Ramos (cell line): ENCODE measurements at regions not wholly inside any gene's neighbourhood (a gene's known extent, or its start where the extent isn't known, plus 50 kb on each side); places are given as distances from the start of the nearest gene placed in this dataset.

Source experiments
- in situ Hi-C: fragments of 300-500 bp; cut with MboI; formaldehyde crosslinking; loops from one replicate; pipeline ENCODE4 v1.14.3; 2022; ENCODE audit warnings: low sequenced_read_pairs; ENCODE audit not compliant: unreplicated experiment

DNA sequence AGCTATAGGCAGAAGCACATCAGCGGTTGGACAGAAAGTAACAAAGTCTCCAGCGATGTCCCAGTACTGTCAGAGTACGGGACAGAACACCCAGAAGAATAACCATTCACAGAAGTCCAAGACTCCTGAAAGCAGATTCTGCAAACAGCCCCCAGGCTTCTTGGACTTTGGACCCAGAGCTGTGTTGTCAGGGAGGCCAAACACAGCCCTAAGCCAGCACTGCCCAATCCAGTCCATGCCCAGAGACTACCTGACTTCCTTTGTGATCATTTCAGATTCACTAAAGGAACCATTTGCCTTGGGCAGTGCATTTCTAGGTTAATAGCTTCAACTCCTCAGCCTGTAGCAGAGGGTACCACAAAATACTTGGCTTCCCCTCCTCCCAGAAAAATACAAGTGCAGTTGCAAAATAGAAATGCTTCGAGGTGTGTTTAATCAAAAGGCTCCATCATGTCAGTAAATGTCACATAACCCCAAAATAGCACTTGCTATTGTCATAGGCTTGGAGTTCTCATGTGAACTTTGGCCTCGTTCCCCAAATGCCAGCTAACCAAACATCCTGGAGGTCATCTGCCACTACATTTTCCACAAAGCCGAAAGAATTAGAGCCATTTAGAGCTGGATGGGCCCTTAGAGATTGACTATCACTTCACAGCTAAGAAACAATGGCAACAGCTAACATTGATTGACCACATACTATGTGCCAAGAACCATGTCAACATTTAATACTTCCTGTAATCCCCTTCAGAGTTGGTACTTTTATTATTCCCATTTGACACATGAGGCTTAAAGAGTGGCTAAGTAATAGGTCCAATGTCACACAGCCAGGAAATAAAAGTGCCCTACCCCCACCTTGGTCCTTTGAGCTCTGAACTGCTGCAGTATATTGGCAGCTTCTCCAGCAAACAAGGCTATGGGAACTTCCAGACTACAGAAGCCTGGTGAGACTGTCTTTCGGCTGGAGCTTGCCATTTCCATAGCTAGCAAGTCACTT lies 329.9 kb downstream of the FOXO1 start:
- in situ Hi-C loops: no loop called here

DNA sequence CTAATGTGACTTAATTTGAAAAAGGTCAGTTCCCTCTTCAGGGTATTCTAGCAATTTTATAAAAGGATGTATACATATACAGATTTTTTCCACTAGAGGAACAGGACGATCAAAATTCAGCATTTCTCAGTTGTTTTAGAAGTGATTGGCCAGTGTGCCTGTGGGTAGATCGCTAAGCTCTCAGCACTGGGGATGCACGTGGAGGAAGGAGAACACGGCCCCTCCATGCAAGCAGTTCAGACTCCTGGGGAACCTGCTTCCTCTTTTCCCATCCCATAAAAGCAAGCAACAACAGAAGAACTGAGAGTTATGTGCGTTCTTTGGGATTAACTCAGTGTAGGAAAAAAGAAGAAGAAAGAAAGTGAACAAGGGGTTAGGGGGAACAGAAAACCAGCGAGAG lies 328.8 kb downstream of the FOXO1 start:
- in situ Hi-C loops: no loop called here

DNA sequence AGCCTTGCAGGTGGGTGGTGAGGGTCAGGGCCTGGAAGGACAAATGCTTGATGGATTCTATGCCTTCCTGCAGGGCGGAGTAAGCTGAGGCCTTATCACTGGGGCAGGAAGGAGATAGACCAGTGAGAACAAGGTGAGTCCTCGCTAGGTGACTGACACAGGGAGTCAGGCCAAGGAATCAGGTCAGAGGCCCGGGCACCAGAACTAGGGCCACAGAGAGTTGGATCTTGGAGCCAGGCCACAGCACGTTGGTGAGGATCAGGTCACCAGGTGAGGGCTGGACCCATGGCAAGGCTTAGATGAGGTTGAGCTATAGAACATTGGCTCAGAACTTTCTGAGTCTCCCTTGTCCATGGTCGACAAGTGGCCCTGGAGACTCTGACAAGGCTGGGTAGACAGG lies 328.2 kb downstream of the FOXO1 start:
- in situ Hi-C loops: no loop called here

DNA sequence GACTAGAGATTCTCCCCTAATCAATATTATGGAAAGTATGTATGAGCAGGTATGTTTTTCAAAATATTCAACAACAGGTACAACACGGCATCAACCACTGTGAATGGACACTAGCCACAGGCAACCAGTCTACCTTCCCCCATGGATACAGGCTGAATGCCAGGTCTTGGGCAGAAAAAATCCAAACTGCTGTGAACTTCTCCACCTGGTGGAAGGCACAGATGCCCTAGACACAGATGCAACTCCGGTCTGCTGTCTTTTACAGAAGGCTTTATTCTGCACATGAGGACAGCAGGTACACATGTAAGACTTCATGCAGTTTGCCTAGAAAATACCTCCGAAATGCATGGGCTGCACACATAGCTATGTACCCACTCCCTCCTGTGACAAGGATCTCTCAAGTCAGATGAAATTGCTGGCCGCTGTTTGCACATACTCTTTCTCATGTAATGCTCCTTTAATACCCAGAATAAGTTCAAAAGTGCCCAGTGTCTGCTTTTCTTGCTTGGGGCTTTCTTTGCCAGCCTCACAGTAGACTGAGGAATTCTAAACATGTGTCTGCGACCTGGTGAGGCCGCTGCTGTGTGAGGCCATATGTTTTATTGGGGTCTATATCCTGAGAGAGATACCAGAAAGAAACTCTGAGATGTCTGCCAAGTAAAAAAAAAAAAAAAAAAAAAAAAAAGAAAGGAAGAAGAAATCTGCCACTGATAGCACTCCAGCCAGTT lies 325.9 kb downstream of the FOXO1 start:
- in situ Hi-C loops: no loop called here

DNA sequence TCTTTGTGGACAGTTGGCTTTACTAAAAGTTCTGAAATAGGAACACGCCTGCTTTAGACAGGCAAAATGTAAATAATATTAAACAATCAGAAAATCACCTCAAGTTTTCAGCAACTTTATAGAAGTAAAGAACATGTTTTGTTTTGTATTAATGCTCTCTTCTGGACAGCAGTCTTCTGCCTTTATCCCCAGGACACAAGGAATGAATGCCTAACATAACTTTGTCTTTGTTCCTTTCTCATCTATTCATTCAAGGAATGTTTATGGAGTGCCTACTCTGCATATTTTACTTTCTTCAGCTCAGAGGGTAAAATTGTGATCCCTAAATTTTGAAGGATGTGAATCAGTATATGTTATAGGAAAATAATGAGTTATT lies 325.4 kb downstream of the FOXO1 start:
- in situ Hi-C loops: no loop called here

DNA sequence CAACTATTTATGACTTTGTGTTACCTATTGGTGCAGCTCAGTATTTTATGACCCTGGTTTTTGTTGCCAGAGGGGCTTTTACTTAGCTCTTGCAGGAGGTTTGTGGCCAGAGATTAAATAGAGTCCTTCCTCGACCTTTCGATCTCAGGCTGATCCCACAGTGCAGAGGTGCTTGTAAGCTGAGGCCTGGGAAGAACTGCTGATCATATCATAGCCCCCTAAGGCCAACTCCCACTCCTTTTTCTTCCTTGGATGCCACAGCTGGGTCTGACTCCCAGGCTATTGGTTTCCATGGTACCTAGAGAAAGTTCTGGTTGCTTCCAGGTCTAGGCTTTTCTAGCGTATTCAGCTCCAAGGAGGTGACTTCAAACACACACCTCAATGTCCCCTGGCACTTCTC lies 324.9 kb downstream of the FOXO1 start:
- in situ Hi-C loops: no loop called here

DNA sequence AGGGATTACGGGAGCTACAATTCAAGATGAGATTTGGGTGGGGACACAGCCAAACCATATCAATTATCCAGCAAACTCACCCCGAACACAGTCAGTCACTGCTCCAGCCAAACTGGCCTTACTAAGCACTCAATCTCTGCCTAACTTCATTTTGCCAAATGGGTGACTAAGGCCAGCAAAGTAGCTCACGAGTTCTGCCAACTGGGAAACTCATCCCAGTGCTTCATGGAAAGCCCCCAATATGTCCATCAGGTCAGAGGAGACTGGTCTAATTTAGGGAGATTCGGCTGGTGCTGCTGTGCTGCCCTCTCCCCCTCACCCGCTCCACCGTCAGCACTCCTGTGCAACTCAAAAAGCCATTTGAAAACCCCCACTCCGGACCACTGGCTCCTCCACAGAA lies 324.0 kb downstream of the FOXO1 start:
- in situ Hi-C loops: no loop called here

DNA sequence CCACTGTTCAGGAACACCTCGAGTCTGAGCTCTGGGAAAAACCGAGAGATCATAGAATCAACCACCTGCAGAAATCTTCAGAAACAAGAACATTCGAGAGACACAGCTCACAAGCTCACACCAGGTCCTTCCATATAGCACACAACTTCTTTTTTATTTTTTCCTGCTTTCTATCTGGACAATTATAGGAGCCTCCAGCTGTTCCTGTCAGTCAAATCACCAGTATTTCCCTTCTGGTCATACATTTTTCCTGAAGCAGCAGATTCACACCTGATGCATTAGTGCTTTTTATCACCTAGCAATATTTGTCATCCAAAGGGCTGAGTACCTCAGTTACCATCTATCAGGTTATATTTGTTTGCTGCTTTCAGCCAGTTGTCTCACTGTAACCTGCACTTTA lies 323.5 kb downstream of the FOXO1 start:
- in situ Hi-C loops: no loop called here

DNA sequence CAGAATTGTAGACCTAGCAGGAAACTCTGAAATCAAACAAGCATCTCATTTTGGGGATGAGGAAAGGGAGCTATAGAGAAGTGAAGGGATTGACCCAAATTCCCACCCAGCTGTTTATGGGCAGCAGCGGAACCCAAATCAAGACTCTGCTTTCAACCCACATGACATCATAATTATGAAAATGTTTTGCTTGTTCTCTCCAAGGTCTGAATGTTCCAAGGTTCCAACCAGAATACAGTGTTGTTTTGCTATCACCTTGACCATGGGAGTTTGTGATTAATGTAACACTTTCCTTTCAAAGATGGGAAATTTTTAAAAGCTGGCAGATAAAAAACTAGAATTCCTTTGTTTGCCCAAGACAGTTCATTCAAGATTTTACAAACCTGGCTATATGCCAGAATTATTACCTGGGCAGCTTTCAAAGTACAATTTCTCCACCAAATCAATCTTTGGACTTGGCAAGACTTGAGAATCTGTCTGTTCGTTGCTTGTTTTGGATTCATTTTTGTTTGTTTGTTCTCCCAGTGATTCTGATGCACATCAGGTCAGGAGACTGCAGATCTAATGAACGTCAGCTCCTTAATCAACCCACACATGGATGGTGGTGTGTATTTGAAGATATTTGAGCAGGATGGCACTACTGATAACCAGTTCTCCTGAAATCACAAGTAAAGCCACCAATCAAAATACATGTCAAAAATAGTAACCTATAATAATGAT lies 322.7 kb downstream of the FOXO1 start:
- in situ Hi-C loops: no loop called here

DNA sequence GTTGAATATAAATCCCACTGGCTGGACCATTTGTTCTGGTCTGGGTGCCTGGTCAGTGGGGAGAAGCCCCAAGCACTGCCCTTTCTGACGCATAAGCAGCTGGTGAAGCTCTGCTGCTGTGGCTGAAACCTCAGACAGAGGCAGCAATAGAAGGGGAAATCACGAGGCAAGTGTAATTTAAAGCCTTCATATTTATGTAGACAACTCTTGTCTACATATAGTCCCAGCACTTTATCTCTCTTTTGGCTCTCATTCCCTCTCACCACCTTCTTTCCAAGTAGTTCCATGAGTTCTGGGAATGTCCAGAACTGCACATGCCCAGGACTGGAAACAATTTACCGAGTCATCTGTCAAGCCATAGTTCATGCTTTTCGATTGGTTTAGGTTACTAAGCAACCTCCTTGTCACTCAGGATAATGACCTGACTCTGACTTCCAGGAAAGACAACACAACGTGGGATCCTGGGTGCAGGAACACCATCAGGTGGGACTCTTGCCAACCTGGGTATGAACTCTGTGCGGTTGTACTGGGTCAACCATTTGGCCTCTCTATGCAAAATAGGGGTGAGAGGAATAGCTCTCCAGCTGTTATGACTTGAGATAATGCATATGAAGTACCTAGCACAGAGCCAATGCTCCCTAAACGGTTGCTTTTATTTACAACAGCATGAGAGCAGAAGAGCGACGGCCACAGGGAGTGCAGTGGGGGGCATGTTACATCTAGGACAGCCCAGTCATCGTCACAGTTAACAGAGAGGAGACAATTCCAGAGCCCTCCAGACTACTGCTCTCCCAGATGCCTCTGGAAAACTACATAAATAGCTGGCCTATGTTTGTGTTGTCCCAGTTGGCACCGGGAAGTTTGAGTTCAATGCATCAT lies 321.9 kb downstream of the FOXO1 start:
- in situ Hi-C loops: no loop called here

DNA sequence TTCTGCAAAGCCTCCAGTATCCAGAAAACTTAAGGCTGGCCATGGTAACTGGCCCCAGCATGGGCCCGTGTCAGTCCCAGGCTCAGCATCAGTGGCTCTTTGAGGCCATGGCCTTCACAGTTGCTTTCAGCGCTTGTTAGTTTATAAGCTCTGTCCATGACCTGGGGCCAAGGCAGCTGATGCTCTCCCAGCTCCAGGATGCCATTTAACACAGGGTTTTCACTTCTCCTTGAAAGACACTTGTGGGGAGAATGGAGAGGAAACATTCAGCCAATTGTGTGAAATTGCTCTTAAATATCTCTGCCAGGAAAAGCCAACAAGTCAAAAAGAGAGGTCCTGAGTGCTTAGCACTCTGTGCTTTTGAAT lies 321.3 kb downstream of the FOXO1 start:
- in situ Hi-C loops: no loop called here

DNA sequence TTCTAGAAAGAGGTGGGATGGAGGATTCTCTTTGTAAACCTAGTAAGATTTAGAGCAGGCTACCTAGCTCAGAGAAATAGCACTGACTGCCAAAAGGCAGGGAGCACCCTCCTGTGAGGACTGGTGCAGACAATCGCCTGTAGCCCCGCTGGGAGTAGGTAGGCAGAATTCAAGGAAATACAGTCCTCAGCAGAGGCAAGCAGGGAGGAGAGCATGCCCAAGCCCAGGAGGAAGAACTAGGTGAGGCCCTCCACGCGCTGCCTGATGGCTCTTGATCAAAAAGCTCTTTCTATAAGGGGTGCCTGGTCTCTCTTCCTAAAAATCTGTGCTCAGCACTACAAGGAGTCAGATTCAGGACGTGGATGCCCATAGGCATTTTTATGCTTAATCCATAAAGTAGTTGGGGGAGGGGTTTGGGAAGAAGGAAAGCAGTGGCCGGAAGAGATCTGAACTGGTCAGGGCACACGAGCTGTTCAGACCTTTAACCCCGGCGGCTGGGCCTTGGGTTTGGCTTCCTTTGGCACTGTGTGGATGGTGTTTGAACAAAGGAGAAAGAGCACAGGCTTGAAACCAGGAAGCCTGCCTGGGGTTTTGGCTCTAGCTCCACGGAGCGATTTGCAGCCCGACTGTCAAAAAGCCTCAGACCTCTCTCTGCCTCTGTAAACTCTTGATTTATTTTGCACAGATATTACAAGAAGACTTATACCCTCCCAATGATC lies 320.6 kb downstream of the FOXO1 start:
- in situ Hi-C loops: no loop called here

DNA sequence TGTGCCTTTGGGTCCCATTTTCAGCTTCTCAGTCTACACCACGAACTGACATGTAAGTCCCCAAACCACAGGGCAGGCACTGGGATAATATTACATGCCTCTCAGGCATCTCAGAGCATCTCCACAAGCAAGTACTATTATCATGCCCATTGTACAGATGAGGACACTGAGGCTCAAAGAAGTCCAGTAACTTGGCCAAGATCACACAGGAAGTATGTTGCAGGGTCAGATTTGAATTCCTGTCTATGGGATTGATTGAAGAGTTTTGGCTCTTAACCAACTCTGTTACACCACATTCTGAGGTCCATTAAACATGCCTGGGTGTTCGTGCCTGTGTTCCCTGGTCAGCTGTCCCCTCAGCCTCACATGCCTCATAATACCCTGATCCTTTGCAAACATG lies 319.8 kb downstream of the FOXO1 start:
- in situ Hi-C loops: no loop called here

DNA sequence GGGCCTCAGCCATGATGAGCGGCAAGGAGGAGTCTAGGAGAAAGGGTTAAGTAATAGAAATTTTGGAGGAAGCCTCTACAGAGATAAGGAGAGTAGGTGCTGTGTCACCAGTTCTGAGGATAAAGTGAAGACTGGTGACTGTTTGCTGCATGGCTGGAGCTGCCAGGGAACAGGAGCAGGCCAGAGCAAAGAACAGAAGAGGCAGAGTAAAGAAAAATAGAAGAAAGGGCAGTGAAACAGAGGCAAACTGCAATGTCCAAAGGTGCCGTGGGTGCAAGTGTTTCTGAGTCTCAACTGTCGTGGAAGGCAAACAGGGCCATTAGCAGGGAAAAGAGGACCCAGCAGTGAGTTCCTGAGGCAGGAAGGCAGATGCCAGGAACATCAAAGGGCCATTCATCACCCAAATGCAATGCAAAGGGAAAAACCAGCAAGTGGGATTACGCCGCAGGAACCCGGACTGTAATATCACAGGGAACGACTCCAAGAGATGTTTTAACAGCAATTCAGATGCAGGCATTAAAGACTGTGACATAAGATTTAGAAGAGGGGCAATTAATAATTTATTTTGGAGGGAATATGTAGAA lies 318.3 kb downstream of the FOXO1 start:
- in situ Hi-C loops: no loop called here

DNA sequence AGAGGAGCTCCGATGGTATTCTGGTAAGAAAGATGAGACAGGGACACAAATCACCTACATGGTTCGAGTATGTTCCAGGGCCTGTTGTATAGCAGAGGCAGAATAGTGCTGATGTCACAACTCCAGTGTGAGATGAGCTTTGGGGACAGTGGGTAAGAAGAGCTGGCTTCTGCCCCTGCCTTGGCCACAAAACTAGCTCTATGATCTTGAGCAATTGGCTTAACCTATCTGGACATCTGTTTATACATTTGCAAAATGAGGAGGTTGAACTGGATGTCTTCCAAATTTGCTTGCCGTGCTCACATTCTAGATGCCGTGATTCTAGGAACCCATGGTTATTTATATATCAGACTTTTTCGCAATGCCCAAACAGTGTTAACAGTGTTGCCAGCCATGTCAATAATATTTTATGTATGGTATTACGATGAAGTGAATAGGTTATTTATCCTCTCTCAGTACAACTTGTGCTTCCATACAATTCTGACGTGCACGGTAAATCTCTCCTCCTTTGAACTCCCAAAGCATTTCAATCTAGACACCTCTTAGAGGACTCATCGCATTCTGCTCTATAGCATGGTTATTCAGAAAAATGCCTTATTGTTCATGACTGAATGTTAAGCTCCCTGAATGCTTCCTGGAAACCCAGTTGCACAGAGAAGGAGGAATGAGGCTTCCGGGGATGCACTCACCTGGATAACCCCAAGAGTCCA lies 316.0 kb downstream of the FOXO1 start:
- in situ Hi-C loops: no loop called here

DNA sequence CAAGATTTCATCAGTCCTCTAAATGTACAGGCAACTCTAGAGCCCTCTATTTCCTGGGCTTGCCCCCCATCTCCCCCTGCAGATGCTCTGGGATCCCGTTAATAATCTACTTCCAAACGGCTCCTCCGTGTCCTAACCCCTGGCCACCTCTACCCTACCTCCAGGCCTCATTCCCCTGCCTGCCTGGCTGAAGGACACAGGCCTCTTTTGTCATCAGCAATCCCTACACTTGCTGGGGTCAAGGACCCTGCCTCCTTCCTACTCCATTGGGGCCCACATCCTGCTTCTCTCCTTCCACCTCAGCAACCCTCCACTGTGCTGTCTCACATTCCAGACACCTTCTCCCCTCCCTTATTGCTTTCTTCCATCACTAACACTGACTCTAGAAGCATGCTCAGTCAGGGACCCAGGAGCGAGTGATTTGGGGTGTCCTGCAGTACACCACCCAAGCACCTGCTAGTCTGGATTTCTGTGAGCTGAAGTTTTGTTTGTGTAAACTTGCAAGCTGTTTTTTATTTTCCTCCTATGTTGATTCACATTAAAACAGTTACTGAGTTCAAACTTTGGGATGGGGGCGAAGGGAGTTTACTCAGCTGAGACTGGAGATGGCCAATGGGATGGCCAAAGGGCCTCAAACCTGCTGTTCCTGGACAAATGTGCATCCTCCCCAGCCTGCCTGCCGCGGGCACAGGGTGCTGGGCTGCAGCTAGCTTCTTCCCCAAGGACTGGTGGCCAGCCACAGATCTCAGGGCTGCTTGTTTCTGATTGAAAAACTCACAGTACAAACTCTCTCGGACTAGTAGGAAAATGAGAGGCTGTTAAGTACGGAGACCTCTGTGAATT lies 314.7 kb downstream of the FOXO1 start:
- in situ Hi-C loops: no loop called here

DNA sequence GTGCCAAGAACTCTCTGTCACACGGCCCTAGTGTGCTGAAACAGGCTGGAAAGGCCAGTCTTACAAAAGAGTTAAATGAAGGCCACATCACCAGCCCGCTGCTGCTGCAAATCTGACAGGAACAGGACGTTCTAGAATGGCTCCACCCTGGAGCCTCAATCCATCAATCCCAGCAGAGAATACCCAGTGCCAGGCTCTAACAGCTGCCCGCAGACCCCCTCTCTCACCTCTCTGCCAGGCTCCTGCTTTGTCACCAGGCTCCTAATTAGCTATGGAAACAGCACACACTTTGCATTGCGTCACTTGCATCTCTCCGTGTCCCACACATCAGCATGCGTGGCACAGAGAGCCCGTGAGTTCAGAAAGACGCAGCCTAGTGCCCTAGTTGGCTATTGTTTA lies 314.1 kb downstream of the FOXO1 start:
- in situ Hi-C loops: no loop called here
